ENCODE measurements at regions not wholly inside any gene's neighbourhood (a gene's known extent, or its start where the extent isn't known, plus 50 kb on each side); places are given as distances from the start of the nearest gene placed in this dataset.
A peak's percentile ranks its signal among the peaks of the same experiment; 100 is the strongest.

DNA sequence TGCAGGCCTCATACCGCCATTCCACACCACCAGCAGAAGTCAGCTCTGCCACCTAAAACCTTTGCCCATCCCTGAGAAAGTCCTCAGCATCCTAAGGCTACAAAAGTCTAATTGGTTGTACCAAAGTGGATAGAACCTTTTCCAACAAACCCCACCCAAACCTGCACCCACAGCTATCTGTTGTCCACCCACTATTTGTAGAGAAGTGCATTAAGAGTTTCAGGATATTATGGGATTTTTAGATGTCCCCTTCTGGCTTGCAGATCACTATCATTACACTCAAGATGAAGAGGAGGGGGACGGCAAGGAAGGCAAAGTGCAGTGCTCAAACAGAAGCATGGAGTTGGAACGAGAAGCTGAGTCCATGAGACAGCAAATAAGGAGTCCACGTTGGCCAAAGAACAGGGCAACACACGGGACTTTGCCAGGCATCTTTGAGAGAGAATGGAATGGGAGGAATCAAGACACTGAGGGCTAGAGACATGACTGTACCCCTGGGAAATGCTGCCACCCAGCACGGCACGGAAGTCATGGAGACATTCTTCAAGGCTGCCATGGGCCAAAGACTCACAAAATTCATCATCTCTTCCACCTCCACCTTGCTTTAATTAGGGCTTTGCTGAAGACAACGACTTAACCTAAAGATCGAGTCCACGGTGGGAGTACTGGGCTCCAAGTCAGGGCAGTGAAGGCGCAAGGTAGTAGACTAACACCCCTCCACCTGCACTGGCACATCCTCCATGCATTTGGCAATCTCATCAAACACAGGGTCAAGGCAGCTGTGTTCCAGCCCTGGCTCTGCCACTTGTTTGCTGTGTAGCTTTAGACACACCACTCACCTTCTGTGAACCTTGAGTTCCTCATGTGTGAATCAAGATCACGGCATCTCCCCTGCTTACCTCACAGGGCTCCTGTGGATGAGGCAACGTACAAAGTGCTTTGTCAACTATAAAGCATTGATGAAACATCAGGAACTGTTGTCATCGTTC, 112.9 kb upstream of the TMEM45B start:
- TF ChIP-seq, protein P1, sequence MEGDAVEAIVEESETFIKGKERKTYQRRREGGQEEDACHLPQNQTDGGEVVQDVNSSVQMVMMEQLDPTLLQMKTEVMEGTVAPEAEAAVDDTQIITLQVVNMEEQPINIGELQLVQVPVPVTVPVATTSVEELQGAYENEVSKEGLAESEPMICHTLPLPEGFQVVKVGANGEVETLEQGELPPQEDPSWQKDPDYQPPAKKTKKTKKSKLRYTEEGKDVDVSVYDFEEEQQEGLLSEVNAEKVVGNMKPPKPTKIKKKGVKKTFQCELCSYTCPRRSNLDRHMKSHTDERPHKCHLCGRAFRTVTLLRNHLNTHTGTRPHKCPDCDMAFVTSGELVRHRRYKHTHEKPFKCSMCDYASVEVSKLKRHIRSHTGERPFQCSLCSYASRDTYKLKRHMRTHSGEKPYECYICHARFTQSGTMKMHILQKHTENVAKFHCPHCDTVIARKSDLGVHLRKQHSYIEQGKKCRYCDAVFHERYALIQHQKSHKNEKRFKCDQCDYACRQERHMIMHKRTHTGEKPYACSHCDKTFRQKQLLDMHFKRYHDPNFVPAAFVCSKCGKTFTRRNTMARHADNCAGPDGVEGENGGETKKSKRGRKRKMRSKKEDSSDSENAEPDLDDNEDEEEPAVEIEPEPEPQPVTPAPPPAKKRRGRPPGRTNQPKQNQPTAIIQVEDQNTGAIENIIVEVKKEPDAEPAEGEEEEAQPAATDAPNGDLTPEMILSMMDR (IDR thresholded peaks at IDR 0.05; ENCODE audit: low read length, missing control alignments): no peak
- H3K4me3 ChIP-seq (replicated peaks; ENCODE audit: low read depth, low read length): no peak overlapping the region
- DNase-seq (ENCODE audit: low read depth): no peak

GRCh38 chr11:129703846-129704245, 111.8 kb upstream of the TMEM45B start:
- no peak overlapping the region for H3K4me3 ChIP-seq (replicated peaks; ENCODE audit: low read depth, low read length)
- peak; percentile 15 for DNase-seq (ENCODE audit: low read depth)
- TF ChIP-seq, protein P1 (IDR thresholded peaks at IDR 0.05; ENCODE audit: low read length, missing control alignments): no peak

GRCh38 chr11:129704831-129705230, 110.8 kb upstream of the TMEM45B start:
- TF ChIP-seq, protein P1 (IDR thresholded peaks at IDR 0.05; ENCODE audit: low read length, missing control alignments): no peak
- H3K4me3 ChIP-seq (replicated peaks; ENCODE audit: low read depth, low read length): no peak overlapping the region
- no peak for DNase-seq (ENCODE audit: low read depth)

GRCh38 chr11:129705341-129705740, 110.3 kb upstream of the TMEM45B start:
- no peak for DNase-seq (ENCODE audit: low read depth)
- no peak overlapping the region for H3K4me3 ChIP-seq (replicated peaks; ENCODE audit: low read depth, low read length)
- TF ChIP-seq, protein P1 (IDR thresholded peaks at IDR 0.05; ENCODE audit: low read length, missing control alignments): no peak

- TF ChIP-seq, protein P1 (IDR thresholded peaks at IDR 0.05; ENCODE audit: low read length, missing control alignments): no peak
- no peak for DNase-seq (ENCODE audit: low read depth)
- no peak overlapping the region for H3K4me3 ChIP-seq (replicated peaks; ENCODE audit: low read depth, low read length)
Observed at GRCh38 chr11:129705933-129706332, 109.7 kb upstream of the TMEM45B start.

DNA sequence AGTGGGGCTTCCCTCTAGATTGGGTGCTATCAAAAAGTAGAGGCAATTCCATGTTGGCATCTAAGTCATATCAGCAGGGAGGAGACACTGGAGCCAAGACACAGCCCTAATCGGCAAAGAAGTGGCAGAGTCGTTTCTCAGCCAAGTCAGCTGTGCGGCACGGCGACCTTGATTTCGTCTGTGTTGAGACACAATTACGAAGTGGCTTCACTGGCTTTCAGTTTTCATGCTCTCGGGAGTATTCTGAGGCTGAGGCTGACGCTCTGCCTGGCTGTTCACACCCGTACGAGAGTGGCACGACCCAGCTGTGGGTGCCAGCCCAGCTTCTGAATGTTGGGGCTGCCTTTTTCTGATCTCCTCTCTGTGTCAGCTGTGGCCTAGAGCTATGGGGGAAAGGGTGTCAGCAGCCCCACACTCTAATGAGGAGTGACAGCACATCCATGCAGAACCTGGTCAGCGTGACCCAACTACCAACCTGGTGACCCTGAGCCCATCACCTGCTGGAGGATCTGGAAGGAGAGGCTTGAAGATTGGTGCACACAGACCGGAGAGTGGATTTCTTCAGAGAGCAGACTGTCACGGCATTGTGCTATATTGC, 105.7 kb upstream of the TMEM45B start:
- H3K4me3 ChIP-seq (replicated peaks; ENCODE audit: low read depth, low read length): no peak overlapping the region
- TF ChIP-seq, protein P1 (IDR thresholded peaks at IDR 0.05; ENCODE audit: low read length, missing control alignments): no peak
- no peak for DNase-seq (ENCODE audit: low read depth)

Data from fibroblast of pulmonary artery (primary cell).